ENCODE measurements at regions not wholly inside any gene's neighbourhood (a gene's known extent, or its start where the extent isn't known, plus 50 kb on each side); places are given as distances from the start of the nearest gene placed in this dataset.

GRCh38 chr19:29308977-29309590 is 96.1 kb upstream of the UQCRFS1 start:
- no peak for DNase-seq (ENCODE audit: low read depth, low spot score)
- RAD21 ChIA-PET (ENCODE audit: low non-redundant PET in 1 of 2, low total read pairs in 2 of 2, uncharacterized antibody in 2 of 2, unreplicated experiment in 2 of 2), result no interaction called here
- Histone ChIP-seq H3K27ac (ENCODE audit: low read depth, low read length) (no peak overlapping the region), H3K9me2 (ENCODE audit: insufficient read depth) (no peaks in the 10 kb centered on the region), H3K4me3 (replicated peaks in 1 of 2; ENCODE audit: low read depth in 1 of 2, low read length in 2 of 2) (no peak overlapping the region), H3K4me2 (ENCODE audit: low read length) (no peak overlapping the region), H3K4me1 (ENCODE audit: control insufficient read depth in 1 of 2, insufficient read depth in 2 of 2, low read length in 2 of 2) (no peaks in the 10 kb centered on the region), H4K20me1 (ENCODE audit: insufficient read depth) (no peaks in the 10 kb centered on the region), H3K36me3 (ENCODE audit: control insufficient read depth in 1 of 2, insufficient read depth in 2 of 2, low read length in 2 of 2) (no peaks in the 10 kb centered on the region), H3K27me3 (ENCODE audit: insufficient read depth, low read length) (peaks cover 40% of the 10 kb centered on the region), H2AFZ (ENCODE audit: low read depth, low read length, poor library complexity, severe bottlenecking) (no peak overlapping the region), H3K79me2 (ENCODE audit: insufficient read depth, low read length) (no peaks in the 10 kb centered on the region), H3K9me3 (ENCODE audit: control insufficient read depth in 1 of 2, insufficient read depth in 1 of 2, low read depth in 1 of 2, low read length in 2 of 2) (no peaks in the 10 kb centered on the region), H3K9ac (ENCODE audit: low read length) (no peak overlapping the region)
- CTCF ChIA-PET, result no interaction called here
- intact Hi-C loops (cut with micrococcal nuclease), result no loop called here
- POLR2A ChIA-PET, result no interaction called here
- BruUV-seq (replicated peaks), result no TSS peak
- no peak for ATAC-seq
- no peak for TF ChIP-seq SRF (IDR thresholded peaks at IDR 0.05; ENCODE audit: low read depth)
- TF ChIP-seq EZH2phosphoT487 (IDR thresholded peaks at IDR 0.05; ENCODE audit: borderline replicate concordance), result no peak
- no peak for TF ChIP-seq REST (IDR thresholded peaks at IDR 0.05; ENCODE audit: low read depth)
- TF ChIP-seq ELF1 (IDR thresholded peaks at IDR 0.05; ENCODE audit: borderline replicate concordance, low read depth), result no peak
- TF ChIP-seq POLR2AphosphoS5 (IDR thresholded peaks at IDR 0.05; ENCODE audit: low read depth, low read length), result no peak
- no peak for TF ChIP-seq ATF3 (IDR thresholded peaks at IDR 0.05)
- no peak for TF ChIP-seq SP1 (IDR thresholded peaks at IDR 0.05; ENCODE audit: low read depth)
- no peak for TF ChIP-seq CEBPB (IDR thresholded peaks at IDR 0.05; ENCODE audit: low read depth)
- TF ChIP-seq SIN3A (IDR thresholded peaks at IDR 0.05; ENCODE audit: low read depth), result no peak
- TF ChIP-seq ZNF274 (IDR thresholded peaks at IDR 0.05; ENCODE audit: low read depth, low read length), result no peak
- TF ChIP-seq POLR2A (IDR thresholded peaks at IDR 0.05; ENCODE audit: borderline replicate concordance, extremely low read depth, insufficient read depth, insufficient read length), result no peak
- TF ChIP-seq JUND (IDR thresholded peaks at IDR 0.05), result no peak
